ENCODE measurements at regions not wholly inside any gene's neighbourhood (a gene's known extent, or its start where the extent isn't known, plus 50 kb on each side); places are given as distances from the start of the nearest gene placed in this dataset.

- no peaks in the 10 kb centered on the region for H3K4me1 ChIP-seq (ENCODE audit: control insufficient read depth, insufficient read depth, low read length)
- WGBS (ENCODE audit: insufficient coverage, insufficient replicate concordance, low lambda C conversion rate, missing lambda C conversion rate), result 6% methylated on average over 1 of the region's 1 CpG
- CTCF ChIA-PET, result interaction anchor here (0.8 kb wide), 1 partner anchor 60 kb away, joined by 3 read pairs; no protein-coding TSS in a partner anchor
- H3K27me3 ChIP-seq (replicated peaks in 1 of 2; ENCODE audit: control insufficient read depth in 2 of 2, insufficient read depth in 2 of 2, low read length in 1 of 2), result no peaks in the 10 kb centered on the region
- in situ Hi-C loops (cut with MboI) (no loop called here), intact Hi-C loops (cut with micrococcal nuclease; ENCODE audit: unreplicated experiment) (no loop called here)
- RAD21 ChIA-PET (ENCODE audit: unreplicated experiment), result no interaction called here
- no peak for ATAC-seq
- H3K36me3 ChIP-seq (ENCODE audit: control insufficient read depth in 2 of 2, insufficient read depth in 2 of 2, low read length in 1 of 2), result no peaks in the 10 kb centered on the region
- H3K9ac ChIP-seq (ENCODE audit: control insufficient read depth, insufficient read depth, low read length), result no peak overlapping the region
- POLR2A ChIA-PET, result no interaction called here
- no peak overlapping the region for H3K27ac ChIP-seq (ENCODE audit: control insufficient read depth, insufficient read depth)
- DNase-seq (ENCODE audit: low read depth, low spot score), result no peak
- no peaks in the 10 kb centered on the region for H3K9me3 ChIP-seq (replicated peaks; ENCODE audit: control insufficient read depth, insufficient read depth, low read length)
- H3K4me3 ChIP-seq, result no peak overlapping the region
- H4K20me1 ChIP-seq (ENCODE audit: control insufficient read depth, insufficient read depth), result no peaks in the 10 kb centered on the region
- TF ChIP-seq KAT2A (conservative IDR thresholded peaks at IDR 0.05; ENCODE audit: control insufficient read depth, low read depth, low read length) (no peak), SUPT20H (IDR thresholded peaks at IDR 0.05; ENCODE audit: borderline replicate concordance, control insufficient read depth, low read depth, low read length) (no peak), CBX5 (IDR thresholded peaks at IDR 0.05; ENCODE audit: low read depth) (no peak), ATF7 (IDR thresholded peaks at IDR 0.05; ENCODE audit: low read depth) (no peak), IRF4 (IDR thresholded peaks at IDR 0.05; ENCODE audit: low read depth, low read length) (no peak), SUZ12 (IDR thresholded peaks at IDR 0.05; ENCODE audit: unreplicated experiment) (no peak), SIX5 (IDR thresholded peaks at IDR 0.05; ENCODE audit: low read depth, low read length, severe bottlenecking) (no peak)
- no peak for FAIRE-seq
- BruUV-seq (replicated peaks), result no TSS peak
- no peak overlapping the region for H2AFZ ChIP-seq (ENCODE audit: control insufficient read depth, low read depth, low read length)
- no peak overlapping the region for H3K4me2 ChIP-seq (ENCODE audit: control insufficient read depth, insufficient read depth)
- SMC1A ChIA-PET (ENCODE audit: uncharacterized antibody, unreplicated experiment), result interaction anchor here (0.8 to 1.2 kb wide), 2 partner anchors 9 to 49 kb away, joined by 3 read pairs; no protein-coding TSS in a partner anchor
- H3K79me2 ChIP-seq (ENCODE audit: control insufficient read depth, insufficient read depth, low read length), result no peaks in the 10 kb centered on the region
Observed at GRCh38 chr16:64392456-64392855, 729.4 kb downstream of the CDH11 start.

DNA sequence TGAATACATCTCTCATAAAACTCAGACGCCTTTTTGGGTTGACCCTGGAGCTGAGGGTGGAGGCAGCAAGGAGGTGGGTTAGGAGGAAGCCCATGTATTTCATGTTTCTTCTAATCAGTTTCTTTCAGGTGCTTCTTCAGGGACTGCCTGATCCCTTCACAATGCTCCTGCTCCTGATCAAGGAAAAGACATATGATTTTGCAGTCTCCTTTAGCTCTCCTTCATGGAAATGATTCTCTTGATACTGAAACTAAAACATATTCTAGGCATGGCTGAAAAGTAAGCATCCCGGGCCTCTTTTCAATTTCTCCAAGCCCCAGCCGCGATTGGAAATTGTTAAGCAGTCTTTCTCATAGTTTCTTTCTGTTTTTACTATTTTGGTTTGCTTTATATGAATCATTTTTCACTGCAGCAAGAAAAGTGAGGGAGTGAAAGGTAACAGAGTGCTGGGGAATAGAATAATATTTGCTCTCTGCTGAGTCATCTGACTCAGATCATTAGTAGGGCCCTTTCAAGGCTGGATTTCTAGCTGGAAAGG is 730.7 kb downstream of the CDH11 start:
- DNase-seq (ENCODE audit: low read depth, low spot score), result no peak
- FAIRE-seq, result no peak
- in situ Hi-C loops (cut with MboI), result no loop called here
- ATAC-seq, result no peak
- ChIA-PET SMC1A (ENCODE audit: uncharacterized antibody, unreplicated experiment) (no interaction called here), CTCF (no interaction called here), RAD21 (ENCODE audit: unreplicated experiment) (no interaction called here), POLR2A (no interaction called here)
- Histone ChIP-seq H3K4me2 (ENCODE audit: control insufficient read depth, insufficient read depth) (no peak overlapping the region), H3K4me3 (no peak overlapping the region), H3K27ac (ENCODE audit: control insufficient read depth, insufficient read depth) (no peak overlapping the region), H2AFZ (ENCODE audit: control insufficient read depth, low read depth, low read length) (no peak overlapping the region), H3K27me3 (replicated peaks in 1 of 2; ENCODE audit: control insufficient read depth in 2 of 2, insufficient read depth in 2 of 2, low read length in 1 of 2) (no peaks in the 10 kb centered on the region), H3K9me3 (replicated peaks; ENCODE audit: control insufficient read depth, insufficient read depth, low read length) (no peaks in the 10 kb centered on the region), H3K4me1 (ENCODE audit: control insufficient read depth, insufficient read depth, low read length) (no peaks in the 10 kb centered on the region), H3K79me2 (ENCODE audit: control insufficient read depth, insufficient read depth, low read length) (no peaks in the 10 kb centered on the region), H3K9ac (ENCODE audit: control insufficient read depth, insufficient read depth, low read length) (no peak overlapping the region), H3K36me3 (ENCODE audit: control insufficient read depth in 2 of 2, insufficient read depth in 2 of 2, low read length in 1 of 2) (no peaks in the 10 kb centered on the region), H4K20me1 (ENCODE audit: control insufficient read depth, insufficient read depth) (no peaks in the 10 kb centered on the region)
- no peak for TF ChIP-seq ZBED1 (IDR thresholded peaks at IDR 0.05; ENCODE audit: borderline replicate concordance)
- TF ChIP-seq SMARCA5 (IDR thresholded peaks at IDR 0.05), result no peak
- no TSS peak for BruUV-seq (replicated peaks)
- 58% methylated on average over 4 of the region's 4 CpGs for WGBS (ENCODE audit: insufficient coverage, insufficient replicate concordance, low lambda C conversion rate, missing lambda C conversion rate)
- intact Hi-C loops (cut with micrococcal nuclease; ENCODE audit: unreplicated experiment), result no loop called here
